Superior temporal gyrus (tissue), 1 donor: ENCODE measurements at regions not wholly inside any gene's neighbourhood (a gene's known extent, or its start where the extent isn't known, plus 50 kb on each side); places are given as distances from the start of the nearest gene placed in this dataset.
"Not testable (repeated sequence)": the region's sequence is repeated elsewhere in the genome, so short reads cannot be mapped to it uniquely, and the experiment has no call there.

Experiments
- DNase-seq: peaks from one replicate; pipeline ENCODE4 v3.0.0-alpha.2; 2016; ENCODE audit errors: extremely low spot score

DNA sequence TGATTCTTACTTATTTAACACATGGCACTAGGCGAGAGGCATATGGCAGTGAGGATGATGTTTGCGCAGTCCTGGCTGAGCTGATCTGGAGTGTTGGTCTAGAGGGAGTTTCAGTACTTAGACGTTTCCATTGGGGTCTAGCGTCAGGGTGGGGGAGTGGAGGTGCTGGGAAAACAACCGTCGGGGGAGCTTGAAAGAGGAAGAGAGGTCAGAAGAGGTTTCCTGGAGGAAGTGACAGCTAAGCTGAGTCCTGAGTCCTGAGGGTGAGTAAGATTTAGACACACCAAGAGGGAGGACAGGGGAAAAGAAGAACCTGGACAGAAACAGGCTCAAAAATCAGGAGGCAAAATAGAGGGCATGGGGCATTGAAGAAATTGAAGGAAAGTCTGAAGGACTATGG lies 81.4 kb downstream of the ALOX5AP start:
- no peak for DNase-seq

DNA sequence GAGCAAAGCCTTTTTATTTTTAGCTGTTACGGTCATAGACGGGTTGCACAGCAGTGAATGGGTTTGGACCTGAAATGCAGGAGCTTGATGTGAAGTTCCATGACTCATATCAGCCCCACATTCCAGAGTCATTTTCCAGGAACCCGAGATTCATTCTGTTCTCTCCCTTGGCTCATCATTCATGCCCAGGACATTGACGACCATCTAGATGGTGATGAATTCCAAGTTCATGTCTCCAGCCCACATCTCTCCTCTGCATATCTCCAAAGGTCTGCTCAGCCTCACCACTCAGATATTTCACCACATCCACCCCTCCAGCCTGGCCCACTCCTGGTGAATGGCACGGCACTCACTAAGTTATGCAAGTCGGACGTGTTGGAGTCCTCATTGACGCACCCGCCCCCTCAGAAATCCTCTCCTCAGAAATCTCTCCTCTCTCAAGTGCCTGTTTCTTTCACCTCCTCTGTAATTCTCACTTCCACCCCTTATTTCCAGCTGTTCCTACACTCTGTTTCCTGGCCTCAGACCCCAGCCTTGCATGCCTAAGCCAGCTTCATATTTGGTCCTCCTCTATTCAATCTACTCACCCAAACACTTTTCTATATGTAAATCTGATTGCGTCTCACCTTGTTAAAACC lies 83.1 kb downstream of the ALOX5AP start:
- DNase-seq = no peak

DNA sequence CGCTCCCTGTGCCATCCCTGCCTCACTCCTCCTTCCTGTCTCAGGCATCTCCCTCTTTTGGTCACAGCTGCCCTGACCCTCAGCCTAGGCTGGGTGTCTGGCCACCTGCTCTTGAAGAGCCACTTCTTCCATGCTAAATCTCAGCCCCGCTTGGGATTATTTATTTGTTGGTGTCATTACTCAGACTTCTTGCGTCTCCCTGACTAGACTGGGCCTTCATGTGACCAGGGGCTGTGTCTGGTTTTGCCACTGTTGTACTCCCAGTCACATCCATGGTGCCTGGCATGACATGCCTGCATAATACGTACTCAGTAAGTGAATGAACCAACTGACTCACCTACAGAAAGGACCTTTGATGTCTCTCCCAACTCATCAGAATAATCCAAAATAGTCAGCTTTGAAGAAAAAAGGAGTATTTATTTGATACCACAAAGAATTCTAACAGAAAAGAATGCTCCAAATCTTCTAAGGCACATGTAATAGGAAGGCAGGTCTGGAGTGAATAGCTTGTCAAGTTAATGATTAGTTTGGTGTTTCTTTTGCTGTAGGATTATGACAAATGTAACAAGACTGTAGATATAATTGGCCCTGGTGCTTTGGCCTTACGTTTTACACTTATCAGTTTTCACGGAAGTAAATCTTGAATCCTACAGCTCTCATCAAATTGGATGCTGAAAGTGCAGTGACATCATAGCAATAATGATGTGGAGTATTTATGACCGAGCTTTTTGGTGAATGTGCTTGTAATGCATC lies 84.0 kb downstream of the ALOX5AP start:
- DNase-seq = no peak

DNA sequence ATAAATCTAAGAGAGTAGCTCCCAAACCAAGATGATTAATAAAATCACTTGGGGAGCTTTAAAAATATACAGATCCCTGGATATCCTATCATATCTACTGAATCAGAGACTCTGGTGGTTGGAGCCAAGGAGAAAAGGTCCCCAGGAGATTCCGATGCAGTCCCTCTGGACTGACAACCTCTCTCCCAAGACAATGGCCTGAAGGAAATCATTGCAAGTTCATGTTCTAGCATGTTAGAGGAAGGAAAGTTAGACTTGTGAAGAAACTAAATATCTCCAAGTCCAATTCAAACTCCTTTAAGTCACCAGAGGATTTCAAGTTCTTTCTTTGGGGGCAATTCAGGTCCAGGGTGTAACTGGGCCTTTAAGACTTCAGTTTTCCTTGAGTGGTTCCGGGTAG lies 84.7 kb upstream of the MEDAG start:
- DNase-seq = no peak

DNA sequence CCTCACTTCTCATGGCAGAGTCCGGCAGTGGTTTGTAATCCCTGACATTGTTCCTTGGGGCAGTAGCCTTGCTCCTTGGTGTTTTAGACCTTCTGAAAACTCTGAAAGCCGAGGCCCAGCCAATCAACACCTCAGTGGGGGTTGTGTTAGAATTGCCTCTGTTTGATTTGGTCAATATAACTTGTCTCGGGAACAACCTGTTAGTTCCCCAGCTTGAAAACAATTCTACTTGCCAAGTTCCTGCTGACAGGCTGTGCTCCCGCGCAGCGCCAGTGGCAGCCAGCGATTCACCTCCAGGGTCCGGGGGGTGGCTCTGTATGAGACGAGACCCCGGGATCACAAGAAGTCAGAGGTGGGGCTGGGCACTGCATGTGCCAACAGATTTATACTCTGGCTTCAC lies 81.4 kb upstream of the MEDAG start:
- no peak for DNase-seq

DNA sequence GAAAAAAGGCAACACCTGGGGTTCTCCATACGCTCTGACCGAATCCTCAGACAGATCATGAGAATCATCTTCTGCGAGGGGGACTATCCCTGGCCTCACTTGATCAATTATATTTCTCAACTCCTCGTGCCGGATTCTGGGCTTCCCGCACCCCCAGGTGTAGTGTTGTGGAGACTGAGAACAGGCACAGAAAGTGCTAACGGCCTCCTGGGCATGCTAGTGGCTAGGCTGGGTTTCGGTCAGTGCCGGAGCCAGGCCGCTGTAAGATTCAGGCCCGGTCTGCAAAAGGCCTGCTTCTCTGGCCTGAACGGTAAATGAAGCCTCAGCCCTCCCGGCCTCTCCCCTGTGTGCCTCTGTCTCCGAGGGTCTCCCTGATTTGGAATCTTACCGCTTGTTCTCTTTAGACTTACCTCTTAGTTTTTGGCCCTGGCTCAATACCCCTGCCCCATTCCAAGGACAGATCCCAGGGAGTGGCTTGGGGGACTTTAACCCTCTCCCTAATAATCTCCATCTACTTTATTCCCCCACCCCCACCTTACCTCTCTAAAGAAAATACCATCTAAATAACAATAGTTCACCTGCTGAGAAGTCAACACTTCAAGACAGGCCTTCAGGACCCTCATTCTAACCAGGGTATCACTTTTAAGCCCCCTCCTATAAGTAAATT lies 79.0 kb upstream of the MEDAG start:
- no peak for DNase-seq

DNA sequence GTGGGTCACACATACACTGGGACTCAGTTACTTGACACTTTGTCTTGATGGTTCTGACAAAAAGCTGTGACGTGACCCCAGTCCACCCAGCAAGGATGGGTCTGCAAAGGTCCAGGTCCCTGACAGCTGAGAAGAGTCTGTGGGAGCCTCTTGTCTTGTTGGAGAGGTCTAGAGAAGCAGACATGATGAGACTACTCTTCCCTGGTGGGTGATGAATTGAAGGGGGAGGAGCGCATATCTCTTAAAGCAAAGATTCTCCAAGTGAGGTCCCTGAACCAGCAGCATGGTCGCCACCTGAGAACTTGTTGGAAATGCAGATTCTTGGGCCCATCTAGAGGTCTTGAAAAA lies 78.5 kb upstream of the MEDAG start:
- DNase-seq = no peak

DNA sequence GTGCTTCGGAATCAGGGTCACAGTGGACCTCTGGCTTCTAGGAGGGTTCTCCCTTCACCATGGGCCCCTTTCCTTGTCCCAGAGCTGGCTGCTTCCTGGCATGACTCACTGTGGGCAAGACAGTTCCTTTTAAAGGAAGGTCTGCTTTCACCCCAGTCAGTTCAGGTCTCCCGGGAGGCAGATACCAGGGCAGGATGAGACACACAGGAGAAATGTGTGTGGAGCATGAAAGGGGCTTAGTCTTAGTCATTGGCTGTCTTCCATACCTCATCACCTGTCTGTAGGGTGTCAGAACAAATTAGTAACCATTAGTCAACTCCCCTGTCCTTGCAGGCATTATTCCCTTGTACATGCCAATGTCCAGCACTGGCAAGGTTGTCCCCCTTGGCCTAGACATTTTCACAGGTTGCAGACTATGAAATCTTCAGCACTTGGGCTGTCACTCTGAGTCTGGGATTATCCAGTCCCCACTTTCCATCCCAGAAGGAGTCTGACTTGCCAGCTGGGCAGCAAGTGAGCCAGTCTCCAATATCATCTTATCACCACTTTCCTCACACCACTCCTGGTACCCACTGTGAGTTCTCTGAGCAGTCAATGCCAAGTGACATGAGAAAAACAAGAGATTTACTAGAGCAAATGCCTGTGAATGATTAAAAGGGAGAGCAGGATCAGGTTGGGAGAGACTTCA lies 76.8 kb upstream of the MEDAG start:
- no peak for DNase-seq

DNA sequence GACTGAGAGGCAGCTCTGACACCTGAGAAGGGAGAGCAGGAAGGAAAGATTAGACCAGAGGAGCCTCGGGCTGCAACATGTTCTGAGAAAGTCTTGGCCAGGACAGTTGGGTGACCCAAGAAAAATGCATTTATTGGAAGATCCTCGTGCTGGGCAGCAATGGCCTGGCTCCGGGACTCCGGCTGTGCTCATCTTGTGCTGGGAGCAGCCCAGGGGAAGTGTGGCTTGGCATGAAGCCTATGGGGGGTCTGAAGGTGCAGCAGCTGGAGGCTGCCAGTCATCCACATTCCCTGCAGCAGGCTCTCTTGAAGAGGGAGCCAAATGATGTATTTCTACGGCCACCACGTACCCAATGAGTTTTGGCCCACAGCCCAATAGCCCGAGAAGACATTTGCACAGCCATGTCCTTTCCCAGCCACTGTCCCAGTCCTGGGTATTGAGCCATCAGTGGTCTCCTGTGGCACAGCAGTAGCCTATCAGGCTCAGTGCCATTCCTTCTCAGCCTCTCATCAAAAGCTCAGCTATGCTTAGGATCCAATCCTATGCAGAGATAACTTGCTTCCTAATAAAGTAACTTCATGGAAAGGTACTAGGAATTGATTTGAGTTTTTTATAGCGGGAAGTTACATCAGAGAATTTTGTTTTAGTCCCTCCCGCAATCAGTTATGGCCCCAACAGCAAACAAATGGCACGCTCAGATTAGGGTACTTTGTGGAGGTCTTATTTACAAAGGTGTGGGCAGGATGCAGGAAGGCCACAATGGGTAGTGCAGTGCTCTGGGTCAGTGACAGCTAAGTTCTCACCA lies 76.0 kb upstream of the MEDAG start:
- no peak for DNase-seq

DNA sequence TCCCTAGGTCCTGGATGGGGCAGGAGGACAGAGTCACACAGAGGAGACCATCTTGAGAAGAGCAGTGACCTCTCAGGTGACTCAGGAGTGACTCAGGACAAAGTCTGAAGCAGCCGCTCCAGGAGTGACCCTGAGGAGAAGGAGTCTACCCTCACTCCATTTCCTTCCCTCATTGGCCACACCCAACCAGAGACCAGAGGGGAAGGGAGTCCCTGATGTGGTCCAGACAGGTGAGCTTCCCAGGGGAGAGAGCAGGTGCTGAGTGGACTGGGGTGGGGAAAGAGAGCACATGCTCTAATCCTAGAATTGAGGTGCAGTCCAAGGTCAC lies 75.5 kb upstream of the MEDAG start:
- no peak for DNase-seq

DNA sequence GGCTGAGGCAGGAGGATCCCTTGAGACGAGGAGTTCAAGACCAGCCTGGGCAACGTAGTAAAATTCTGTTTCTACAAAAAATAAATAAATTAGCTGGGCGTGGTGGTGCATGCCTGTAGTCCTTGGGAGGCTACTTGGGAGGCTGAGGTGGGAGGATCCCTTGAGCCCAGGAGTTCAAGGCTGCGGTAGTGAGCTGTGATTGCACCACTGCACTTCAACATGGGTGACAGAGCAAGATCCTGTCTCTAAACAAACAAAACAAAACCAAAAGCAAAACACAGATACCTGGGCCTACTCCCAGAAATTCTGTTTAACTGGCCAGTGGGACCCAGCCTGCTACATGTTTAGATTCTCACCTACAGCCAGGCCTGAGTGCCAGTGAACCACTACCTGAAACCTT lies 74.6 kb upstream of the MEDAG start:
- no peak for DNase-seq

DNA sequence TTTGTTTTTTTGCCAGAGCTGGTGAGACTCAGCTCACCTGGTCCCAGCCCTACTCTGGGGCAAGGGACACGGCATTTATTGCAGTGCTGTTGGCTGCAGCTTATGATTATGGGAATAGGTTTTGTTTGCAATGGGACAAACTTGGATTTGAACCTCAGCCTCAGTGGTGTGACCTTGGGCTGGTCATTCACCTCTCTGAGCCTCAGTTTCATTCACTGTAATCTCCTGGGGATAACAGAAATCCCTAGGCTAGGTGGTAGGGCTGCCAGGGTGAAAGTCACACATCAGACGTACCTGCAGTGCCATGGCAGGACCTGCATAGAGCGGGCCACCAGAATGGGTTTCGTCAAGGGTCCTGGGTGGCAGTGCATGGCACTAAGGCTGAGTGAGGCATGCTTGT lies 73.7 kb upstream of the MEDAG start:
- DNase-seq = no peak

DNA sequence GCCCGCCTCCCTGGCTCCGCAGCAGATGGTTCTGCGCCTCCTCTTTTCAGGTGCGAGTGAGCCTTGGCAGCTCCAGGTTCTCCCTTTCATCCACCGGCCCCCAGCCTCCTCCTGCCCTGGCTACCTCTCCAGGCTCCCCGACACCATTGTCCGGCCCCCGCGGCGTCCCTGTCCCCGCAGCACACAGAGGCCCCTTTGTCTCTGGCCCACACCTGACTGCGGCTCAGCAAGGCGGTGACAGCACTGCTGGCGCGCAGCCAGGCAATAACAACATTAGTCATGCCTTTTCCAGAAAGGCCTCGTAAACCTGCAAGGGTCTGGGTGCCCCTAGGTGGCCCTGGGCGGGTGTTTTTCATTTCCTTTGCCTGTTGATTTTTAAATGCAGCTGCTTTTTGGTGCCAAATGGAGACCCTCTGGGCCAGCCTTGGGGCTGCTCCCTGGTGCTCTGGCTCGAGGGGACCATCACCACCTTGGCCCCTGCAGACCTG lies 73.2 kb upstream of the MEDAG start:
- no peak for DNase-seq

DNA sequence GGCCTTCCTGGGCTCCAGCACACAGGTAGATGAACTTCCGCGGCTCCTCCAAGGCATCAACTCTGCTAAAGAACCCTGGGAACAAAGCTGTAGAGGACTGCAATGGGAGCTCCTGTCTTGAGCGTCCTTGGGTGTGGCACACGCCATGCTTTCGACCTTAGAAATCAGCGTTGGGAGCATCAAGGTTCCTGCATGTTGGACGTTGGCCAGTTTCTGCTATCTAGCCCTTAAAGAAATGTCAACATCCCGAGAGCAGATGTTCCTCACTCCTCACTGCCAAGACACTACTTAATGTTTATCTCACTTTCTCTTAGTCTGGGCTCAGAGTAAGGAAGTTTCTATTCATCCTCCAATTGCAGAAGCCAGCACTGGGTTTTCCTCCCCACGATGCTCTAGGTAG lies 70.6 kb upstream of the MEDAG start:
- DNase-seq = no peak

DNA sequence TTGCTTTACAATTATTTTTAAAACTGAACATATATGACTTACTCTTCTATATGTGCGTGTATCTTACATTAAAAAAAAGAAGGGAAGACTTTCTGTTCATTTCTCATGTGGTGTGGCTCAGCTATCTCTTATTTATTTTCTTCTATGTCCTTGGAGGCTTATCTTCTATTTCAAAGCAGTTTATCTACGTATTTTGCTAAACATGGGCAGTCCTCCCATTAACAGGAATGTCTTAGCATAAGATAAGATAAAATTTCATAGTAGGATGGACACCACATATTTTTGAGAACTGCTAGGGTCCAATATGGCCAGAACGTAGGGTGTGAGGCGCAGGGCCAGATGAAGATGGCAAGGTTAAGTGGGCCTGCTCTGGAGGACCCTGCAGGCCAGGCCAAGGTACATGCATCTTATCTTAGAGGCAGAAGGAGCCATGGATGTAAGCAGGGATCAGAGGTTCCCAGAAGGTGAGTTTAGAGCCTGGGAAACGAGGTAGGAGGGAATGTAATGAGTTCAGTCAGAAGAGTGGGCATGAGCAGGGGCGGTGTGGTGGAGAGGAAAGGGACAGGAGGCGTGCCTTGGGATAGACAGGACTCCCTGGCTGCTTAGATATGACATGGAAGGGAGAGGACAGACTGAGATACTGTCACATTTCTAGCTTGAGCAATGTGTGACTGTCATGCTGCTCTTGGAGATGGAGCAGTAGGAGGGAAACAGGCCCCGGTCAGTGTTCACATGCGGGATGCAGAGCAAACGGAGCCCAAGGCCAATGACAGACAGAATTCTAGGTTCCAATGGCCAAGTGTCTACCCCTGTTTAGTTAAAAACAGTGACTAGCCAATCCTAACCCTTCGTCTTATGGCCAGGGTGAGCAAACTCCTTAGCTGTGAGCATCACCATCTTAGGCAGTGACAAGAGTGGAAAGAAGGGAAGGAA lies 68.6 kb upstream of the MEDAG start:
- no peak for DNase-seq

DNA sequence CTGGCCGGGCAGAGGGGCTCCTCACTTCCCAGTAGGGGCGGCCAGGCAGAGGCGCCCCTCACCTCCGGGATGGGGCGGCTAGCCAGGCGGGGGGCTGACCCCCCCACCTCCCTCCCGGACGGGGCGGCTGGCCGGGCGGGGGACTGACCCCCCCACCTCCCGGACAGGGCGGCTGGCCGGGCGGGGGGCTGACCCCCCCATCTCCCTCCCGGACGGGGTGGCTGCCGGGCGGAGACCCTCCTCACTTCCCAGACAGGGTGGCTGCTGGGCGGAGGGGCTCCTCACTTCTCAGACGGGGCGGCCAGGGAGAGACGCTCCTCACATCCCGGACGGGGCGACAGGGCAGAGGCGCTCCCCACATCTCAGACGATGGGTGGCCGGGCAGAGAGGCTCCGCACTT lies 66.4 kb upstream of the MEDAG start:
- not testable (repeated sequence) for DNase-seq

DNA sequence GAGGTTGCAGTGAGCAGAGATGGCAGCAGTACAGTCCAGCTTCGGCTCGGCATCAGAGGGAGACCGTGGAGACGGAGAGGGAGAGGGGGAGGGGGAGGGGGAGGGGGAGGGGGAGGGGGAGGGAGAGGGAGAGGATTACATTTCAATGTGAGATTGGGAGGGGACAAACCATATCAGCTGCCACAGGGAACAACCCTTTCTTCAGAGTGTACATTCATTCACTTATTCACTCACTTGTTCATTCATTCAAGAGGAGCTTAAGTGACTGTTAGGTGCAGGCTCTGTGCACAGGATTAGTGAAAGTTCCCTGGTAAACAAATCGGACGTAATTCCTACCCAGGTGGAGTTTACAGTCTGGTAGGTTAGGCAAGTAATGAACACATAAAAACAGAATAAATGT lies 65.6 kb upstream of the MEDAG start:
- DNase-seq = no peak

DNA sequence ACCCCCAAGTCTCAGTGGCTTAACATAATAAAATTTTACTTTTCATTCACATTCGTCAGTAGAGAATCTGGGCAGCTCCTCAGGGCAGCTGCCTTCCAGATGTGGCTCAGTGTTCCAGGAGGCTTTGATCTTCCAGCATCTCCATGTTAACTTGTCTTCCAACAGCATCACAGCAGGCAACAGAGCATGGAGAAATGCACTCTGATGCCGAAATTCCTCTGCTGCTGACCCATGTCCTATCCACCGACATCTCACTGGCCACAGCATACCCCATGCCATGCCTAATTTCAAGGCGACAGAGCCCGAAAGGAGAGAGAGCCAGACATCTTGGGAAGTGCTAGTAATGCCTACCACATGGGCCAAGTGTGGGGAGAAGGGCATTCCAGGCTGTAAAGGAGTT lies 64.9 kb upstream of the MEDAG start:
- DNase-seq = no peak

DNA sequence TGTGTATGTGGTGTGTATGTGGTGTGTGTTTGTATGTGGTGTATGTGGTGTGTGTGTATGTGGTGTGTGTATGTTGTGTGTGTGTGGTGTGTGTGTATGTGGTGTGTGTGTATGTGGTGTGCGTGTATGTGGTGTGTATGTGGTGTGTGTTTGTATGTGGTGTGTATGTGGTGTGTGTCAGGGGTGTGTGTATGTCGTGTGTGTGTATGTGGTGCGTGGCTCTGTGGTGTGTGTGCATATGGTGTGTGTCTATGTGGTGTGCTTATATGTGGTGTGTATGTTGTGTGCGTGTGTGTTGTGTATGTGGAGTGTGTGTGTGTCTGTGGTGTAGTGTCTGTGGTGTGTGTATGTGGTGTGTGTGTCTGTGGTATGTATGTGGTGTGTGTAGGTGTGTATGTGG lies 62.5 kb upstream of the MEDAG start:
- DNase-seq = no peak

DNA sequence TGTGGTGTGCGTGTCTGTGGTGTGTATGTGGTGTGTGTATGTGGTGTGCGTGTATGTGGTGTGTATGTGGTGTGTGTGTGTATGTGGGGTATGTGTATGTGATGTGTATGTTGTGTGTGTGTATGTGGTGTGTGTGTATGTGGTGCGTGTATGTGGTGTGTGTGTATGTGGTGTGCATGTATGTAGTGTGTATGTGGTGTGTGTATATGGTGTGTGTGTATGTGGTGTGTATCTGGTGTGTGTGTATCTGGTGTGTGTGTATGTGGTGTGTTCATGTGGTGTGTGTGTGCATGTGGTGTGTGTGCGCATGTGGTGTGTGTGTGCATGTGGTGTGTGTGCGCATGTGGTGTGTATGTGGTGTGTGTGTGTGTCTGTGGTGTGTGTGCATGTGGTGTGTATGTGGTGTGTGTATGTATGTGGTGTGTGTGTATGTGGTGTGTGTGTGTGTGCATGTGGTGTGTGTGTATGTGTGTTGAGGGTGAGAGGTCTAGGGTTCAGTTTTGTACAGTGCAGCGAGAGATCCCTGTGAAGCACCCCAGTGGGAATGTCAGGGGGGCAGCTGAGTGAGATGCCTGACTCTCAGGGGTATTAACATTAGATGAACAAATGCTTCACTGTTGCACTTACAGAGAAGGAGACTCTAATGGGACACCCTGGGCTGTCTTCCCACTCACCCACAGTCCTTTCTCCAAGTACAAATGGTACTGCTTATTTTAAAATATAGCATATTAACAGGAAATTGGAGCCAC lies 61.3 kb upstream of the MEDAG start:
- DNase-seq = no peak
